ENCODE measurements at regions not wholly inside any gene's neighbourhood (a gene's known extent, or its start where the extent isn't known, plus 50 kb on each side); places are given as distances from the start of the nearest gene placed in this dataset.

GRCh38 chr4:187069398-187069797 lies 345.7 kb upstream of the FAT1 start:
- Histone ChIP-seq H3K9me3 (ENCODE audit: severe bottlenecking) (no peaks in the 10 kb centered on the region), H3K4me3 (ENCODE audit: severe bottlenecking) (no peak overlapping the region), H3K27ac (ENCODE audit: poor library complexity, severe bottlenecking) (no peak overlapping the region), H3K27me3 (ENCODE audit: insufficient read depth, poor library complexity, severe bottlenecking) (no peaks in the 10 kb centered on the region), H3K4me1 (ENCODE audit: insufficient read depth, poor library complexity, severe bottlenecking) (no peaks in the 10 kb centered on the region), H3K36me3 (ENCODE audit: low read depth) (no peaks in the 10 kb centered on the region)
- TF ChIP-seq CTCF (IDR thresholded peaks at IDR 0.05; ENCODE audit: poor library complexity, severe bottlenecking): no peak
- ATAC-seq (ENCODE audit: low read depth) (no peak), DNase-seq (ENCODE audit: low spot score) (no peak)

GRCh38 chr4:187070158-187070557 lies 346.5 kb upstream of the FAT1 start:
- Histone ChIP-seq H3K4me3 (ENCODE audit: severe bottlenecking) (no peak overlapping the region), H3K36me3 (ENCODE audit: low read depth) (no peaks in the 10 kb centered on the region), H3K27me3 (ENCODE audit: insufficient read depth, poor library complexity, severe bottlenecking) (no peaks in the 10 kb centered on the region), H3K27ac (ENCODE audit: poor library complexity, severe bottlenecking) (no peak overlapping the region), H3K4me1 (ENCODE audit: insufficient read depth, poor library complexity, severe bottlenecking) (no peaks in the 10 kb centered on the region), H3K9me3 (ENCODE audit: severe bottlenecking) (no peaks in the 10 kb centered on the region)
- TF ChIP-seq CTCF (IDR thresholded peaks at IDR 0.05; ENCODE audit: poor library complexity, severe bottlenecking): no peak
- DNase-seq (ENCODE audit: low spot score) (no peak), ATAC-seq (ENCODE audit: low read depth) (no peak)

- no peak overlapping the region for H3K27ac ChIP-seq (ENCODE audit: poor library complexity, severe bottlenecking)
- no peaks in the 10 kb centered on the region for H3K9me3 ChIP-seq (ENCODE audit: severe bottlenecking)
- no peak overlapping the region for H3K4me3 ChIP-seq (ENCODE audit: severe bottlenecking)
- ATAC-seq (ENCODE audit: low read depth) (no peak), DNase-seq (ENCODE audit: low spot score) (no peak)
- H3K4me1 ChIP-seq (ENCODE audit: insufficient read depth, poor library complexity, severe bottlenecking): no peaks in the 10 kb centered on the region
- no peaks in the 10 kb centered on the region for H3K36me3 ChIP-seq (ENCODE audit: low read depth)
- no peaks in the 10 kb centered on the region for H3K27me3 ChIP-seq (ENCODE audit: insufficient read depth, poor library complexity, severe bottlenecking)
- TF ChIP-seq CTCF (IDR thresholded peaks at IDR 0.05; ENCODE audit: poor library complexity, severe bottlenecking): no peak
Measured at GRCh38 chr4:187070740-187071139, 347.1 kb upstream of the FAT1 start.

- H3K36me3 ChIP-seq (ENCODE audit: low read depth): no peaks in the 10 kb centered on the region
- no peaks in the 10 kb centered on the region for H3K4me1 ChIP-seq (ENCODE audit: insufficient read depth, poor library complexity, severe bottlenecking)
- no peak for ATAC-seq (ENCODE audit: low read depth)
- no peak for TF ChIP-seq CTCF (IDR thresholded peaks at IDR 0.05; ENCODE audit: poor library complexity, severe bottlenecking)
- H3K4me3 ChIP-seq (ENCODE audit: severe bottlenecking): no peak overlapping the region
- H3K9me3 ChIP-seq (ENCODE audit: severe bottlenecking): no peaks in the 10 kb centered on the region
- no peaks in the 10 kb centered on the region for H3K27me3 ChIP-seq (ENCODE audit: insufficient read depth, poor library complexity, severe bottlenecking)
- H3K27ac ChIP-seq (ENCODE audit: poor library complexity, severe bottlenecking): no peak overlapping the region
- no peak for DNase-seq (ENCODE audit: low spot score)
Measured at GRCh38 chr4:187071946-187072600, 348.4 kb upstream of the FAT1 start.

GRCh38 chr4:187073820-187074219 lies 350.2 kb upstream of the FAT1 start:
- ATAC-seq (ENCODE audit: low read depth) (no peak), DNase-seq (ENCODE audit: low spot score) (no peak)
- no peak overlapping the region for H3K27ac ChIP-seq (ENCODE audit: poor library complexity, severe bottlenecking)
- no peaks in the 10 kb centered on the region for H3K9me3 ChIP-seq (ENCODE audit: severe bottlenecking)
- TF ChIP-seq CTCF (IDR thresholded peaks at IDR 0.05; ENCODE audit: poor library complexity, severe bottlenecking): no peak
- H3K36me3 ChIP-seq (ENCODE audit: low read depth): no peaks in the 10 kb centered on the region
- no peaks in the 10 kb centered on the region for H3K4me1 ChIP-seq (ENCODE audit: insufficient read depth, poor library complexity, severe bottlenecking)
- no peak overlapping the region for H3K4me3 ChIP-seq (ENCODE audit: severe bottlenecking)
- H3K27me3 ChIP-seq (ENCODE audit: insufficient read depth, poor library complexity, severe bottlenecking): no peaks in the 10 kb centered on the region

All from RWPE2 (cell line).